ENCODE measurements at regions not wholly inside any gene's neighbourhood (a gene's known extent, or its start where the extent isn't known, plus 50 kb on each side); places are given as distances from the start of the nearest gene placed in this dataset.
"Not testable (repeated sequence)": the region's sequence is repeated elsewhere in the genome, so short reads cannot be mapped to it uniquely, and the experiment has no call there.

- DNase-seq (ENCODE audit: low spot score in 2 of 2): no peak
- no peak for TF ChIP-seq CTCF (IDR thresholded peaks at IDR 0.05)
- TF ChIP-seq POLR2A (IDR thresholded peaks at IDR 0.05): no peak
- intact Hi-C loops (cut with DNase I; ENCODE audit: low total_unique reads): no loop called here
- H3K4me3 ChIP-seq (ENCODE audit: low read depth, poor library complexity, severe bottlenecking): no peak overlapping the region
Observed at GRCh38 chr7:54186336-54186735, 355.8 kb upstream of the VSTM2A start.

- no peak for DNase-seq (ENCODE audit: low spot score in 2 of 2)
- 60 to 68% methylated on average over 8 of the region's 8 CpGs for WGBS, 2 donors
- intact Hi-C loops (cut with DNase I; ENCODE audit: low total_unique reads): no loop called here
- no peak overlapping the region for H3K4me3 ChIP-seq (ENCODE audit: low read depth, poor library complexity, severe bottlenecking)
- no peak for TF ChIP-seq CTCF (IDR thresholded peaks at IDR 0.05)
- TF ChIP-seq POLR2A (IDR thresholded peaks at IDR 0.05): no peak
Observed at GRCh38 chr7:54187886-54188685, 354.1 kb upstream of the VSTM2A start.

- no peak overlapping the region for H3K4me3 ChIP-seq (ENCODE audit: low read depth, poor library complexity, severe bottlenecking)
- 68 to 77% methylated on average over 2 of the region's 2 CpGs for WGBS, 2 donors
- TF ChIP-seq POLR2A (IDR thresholded peaks at IDR 0.05) (no peak), CTCF (IDR thresholded peaks at IDR 0.05) (no peak)
- DNase-seq (ENCODE audit: low spot score in 2 of 2): no peak
- intact Hi-C loops (cut with DNase I; ENCODE audit: low total_unique reads): no loop called here
Observed at GRCh38 chr7:54188843-54189242, 353.3 kb upstream of the VSTM2A start.

GRCh38 chr7:54189330-54189729 is 352.8 kb upstream of the VSTM2A start:
- WGBS, 2 donors: 55 to 63% methylated on average over 2 of the region's 2 CpGs

GRCh38 chr7:54201501-54201900 is 340.7 kb upstream of the VSTM2A start:
- DNase-seq (ENCODE audit: low spot score in 2 of 2): no peak
- H3K4me3 ChIP-seq (ENCODE audit: low read depth, poor library complexity, severe bottlenecking): no peak overlapping the region
- intact Hi-C loops (cut with DNase I; ENCODE audit: low total_unique reads): no loop called here
- TF ChIP-seq POLR2A (IDR thresholded peaks at IDR 0.05): no peak
- no peak for TF ChIP-seq CTCF (IDR thresholded peaks at IDR 0.05)

More at GRCh38 chr7:54189330-54189729, 352.8 kb upstream of the VSTM2A start:
- intact Hi-C loops (cut with DNase I; ENCODE audit: low total_unique reads): no loop called here
- DNase-seq (ENCODE audit: low spot score in 2 of 2): no peak
- no peak overlapping the region for H3K4me3 ChIP-seq (ENCODE audit: low read depth, poor library complexity, severe bottlenecking)
- TF ChIP-seq CTCF (IDR thresholded peaks at IDR 0.05) (no peak), POLR2A (IDR thresholded peaks at IDR 0.05) (no peak)

- intact Hi-C loops (cut with DNase I; ENCODE audit: low total_unique reads): no loop called here
- no peak for DNase-seq (ENCODE audit: low spot score in 2 of 2)
- WGBS, 2 donors: 60 to 69% methylated on average over 1 of the region's 1 CpG
Observed at GRCh38 chr7:54215424-54215823, 326.8 kb upstream of the VSTM2A start.

GRCh38 chr7:54226030-54226429 is 316.1 kb upstream of the VSTM2A start:
- intact Hi-C loops (cut with DNase I; ENCODE audit: low total_unique reads); DNase-seq (ENCODE audit: low spot score in 2 of 2); H3K4me3 ChIP-seq (ENCODE audit: low read depth, poor library complexity, severe bottlenecking): not testable (repeated sequence)

More at GRCh38 chr7:54215424-54215823, 326.8 kb upstream of the VSTM2A start:
- TF ChIP-seq POLR2A (IDR thresholded peaks at IDR 0.05) (no peak), CTCF (IDR thresholded peaks at IDR 0.05) (no peak)
- H3K4me3 ChIP-seq (ENCODE audit: low read depth, poor library complexity, severe bottlenecking): no peak overlapping the region
